Osteocyte (in vitro differentiated cells): ENCODE measurements at regions not wholly inside any gene's neighbourhood (a gene's known extent, or its start where the extent isn't known, plus 50 kb on each side); places are given as distances from the start of the nearest gene placed in this dataset.

Experiments
- DNase-seq: peaks from one replicate; pipeline ENCODE4 v3.0.0; 2021; ENCODE audit warnings: mixed read lengths; ENCODE audit not compliant: unreplicated experiment; ENCODE audit errors: extremely low spot score
- H3K27ac Mint-ChIP-seq: one replicate; pipeline ENCODE4 v1.8.0; 2021; ENCODE audit warnings: mild to moderate bottlenecking, mixed read lengths; ENCODE audit not compliant: unreplicated experiment
- H3K27me3 Mint-ChIP-seq: one replicate; pipeline ENCODE4 v1.8.0; 2021; ENCODE audit warnings: mixed read lengths; ENCODE audit not compliant: unreplicated experiment
- H3K36me3 Mint-ChIP-seq: one replicate; pipeline ENCODE4 v1.8.0; 2021; ENCODE audit warnings: mixed read lengths; ENCODE audit not compliant: unreplicated experiment
- H3K4me1 Mint-ChIP-seq: one replicate; pipeline ENCODE4 v1.8.0; 2021; ENCODE audit warnings: mixed read lengths; ENCODE audit not compliant: unreplicated experiment
- H3K4me3 Mint-ChIP-seq: one replicate; pipeline ENCODE4 v1.8.0; 2021; ENCODE audit warnings: mild to moderate bottlenecking, moderate library complexity, mixed read lengths; ENCODE audit not compliant: unreplicated experiment
- H3K9me3 Mint-ChIP-seq: one replicate; pipeline ENCODE4 v1.8.0; 2021; ENCODE audit warnings: mixed read lengths; ENCODE audit not compliant: unreplicated experiment
- CTCF ChIP-seq: fragments of 200-600 bp; sonication (generic); IDR thresholded peaks from 2 replicates; pipeline ENCODE4 v1.5.0; 2021; ENCODE audit warnings: antibody characterized with exemption, mild to moderate bottlenecking, moderate library complexity

- no peaks in the 10 kb centered on the region for H3K27me3 Mint-ChIP-seq
- peaks cover 8% of the 10 kb centered on the region for H3K4me1 Mint-ChIP-seq
- H3K9me3 Mint-ChIP-seq: no peaks in the 10 kb centered on the region
- H3K36me3 Mint-ChIP-seq: no peaks in the 10 kb centered on the region
- H3K4me3 Mint-ChIP-seq: no peak overlapping the region
- DNase-seq: no peak
- no peak for TF ChIP-seq CTCF
- no peak overlapping the region for H3K27ac Mint-ChIP-seq
Observed at GRCh38 chr3:168443965-168444364, 348.2 kb upstream of the GOLIM4 start.

- Mint-ChIP-seq H3K4me3 (no peak overlapping the region), H3K9me3 (no peaks in the 10 kb centered on the region), H3K27ac (no peak overlapping the region), H3K36me3 (no peaks in the 10 kb centered on the region), H3K4me1 (peaks cover 8% of the 10 kb centered on the region), H3K27me3 (no peaks in the 10 kb centered on the region)
- TF ChIP-seq CTCF: no peak
- no peak for DNase-seq
Observed at GRCh38 chr3:168442502-168442901, 346.8 kb upstream of the GOLIM4 start.

GRCh38 chr3:168436245-168436724 lies 340.6 kb upstream of the GOLIM4 start:
- peaks cover 3% of the 10 kb centered on the region for H3K9me3 Mint-ChIP-seq
- no peaks in the 10 kb centered on the region for H3K36me3 Mint-ChIP-seq
- no peak for TF ChIP-seq CTCF
- no peak for DNase-seq
- no peaks in the 10 kb centered on the region for H3K27me3 Mint-ChIP-seq
- peaks cover 13% of the 10 kb centered on the region for H3K4me1 Mint-ChIP-seq
- H3K4me3 Mint-ChIP-seq: no peak overlapping the region
- H3K27ac Mint-ChIP-seq: no peak overlapping the region

GRCh38 chr3:168431491-168431890 lies 335.8 kb upstream of the GOLIM4 start:
- TF ChIP-seq CTCF: no peak
- Mint-ChIP-seq H3K27me3 (no peaks in the 10 kb centered on the region), H3K27ac (no peak overlapping the region), H3K4me1 (peaks cover 18% of the 10 kb centered on the region), H3K4me3 (no peak overlapping the region), H3K36me3 (no peaks in the 10 kb centered on the region), H3K9me3 (peaks cover 3% of the 10 kb centered on the region)
- no peak for DNase-seq

- Mint-ChIP-seq H3K4me3 (no peak overlapping the region), H3K9me3 (peaks cover 6% of the 10 kb centered on the region), H3K27me3 (no peaks in the 10 kb centered on the region), H3K27ac (no peak overlapping the region), H3K36me3 (no peaks in the 10 kb centered on the region), H3K4me1 (peaks cover 48% of the 10 kb centered on the region)
- no peak for DNase-seq
- TF ChIP-seq CTCF: no peak
Observed at GRCh38 chr3:168427835-168428475, 332.2 kb upstream of the GOLIM4 start.
